ENCODE measurements at regions not wholly inside any gene's neighbourhood (a gene's known extent, or its start where the extent isn't known, plus 50 kb on each side); places are given as distances from the start of the nearest gene placed in this dataset.

GRCh38 chr3:15973414-15973813, 175.6 kb upstream of the ANKRD28 start:
- Histone ChIP-seq H3K36me3 (no peaks in the 10 kb centered on the region), H3K4me3 (no peak overlapping the region), H3K4me1 (no peaks in the 10 kb centered on the region), H3K9me3 (no peaks in the 10 kb centered on the region), H3K27me3 (no peaks in the 10 kb centered on the region), H3K27ac (no peak overlapping the region)
- intact Hi-C loops (cut with DNase I; ENCODE audit: low total_unique reads) = no loop called here
- no peak for DNase-seq
- no peak for TF ChIP-seq CTCF (IDR thresholded peaks at IDR 0.05)

- DNase-seq = no peak
- no peak for TF ChIP-seq CTCF (IDR thresholded peaks at IDR 0.05)
These were observed 176.2 kb upstream of the ANKRD28 start for GRCh38 chr3:15973940-15974339.

GRCh38 chr3:15974647-15975046, 176.9 kb upstream of the ANKRD28 start:
- Histone ChIP-seq H3K27me3 (no peaks in the 10 kb centered on the region), H3K27ac (no peak overlapping the region), H3K4me3 (no peak overlapping the region), H3K36me3 (no peaks in the 10 kb centered on the region), H3K9me3 (no peaks in the 10 kb centered on the region), H3K4me1 (no peaks in the 10 kb centered on the region)
- no peak for TF ChIP-seq CTCF (IDR thresholded peaks at IDR 0.05)
- DNase-seq = no peak
- intact Hi-C loops (cut with DNase I; ENCODE audit: low total_unique reads) = no loop called here

More at GRCh38 chr3:15973940-15974339, 176.2 kb upstream of the ANKRD28 start:
- Histone ChIP-seq H3K4me1 (no peaks in the 10 kb centered on the region), H3K9me3 (no peaks in the 10 kb centered on the region), H3K4me3 (no peak overlapping the region), H3K36me3 (no peaks in the 10 kb centered on the region), H3K27ac (no peak overlapping the region), H3K27me3 (no peaks in the 10 kb centered on the region)
- intact Hi-C loops (cut with DNase I; ENCODE audit: low total_unique reads) = no loop called here

GRCh38 chr3:15976524-15976923, 178.7 kb upstream of the ANKRD28 start:
- Histone ChIP-seq H3K9me3 (no peaks in the 10 kb centered on the region), H3K4me1 (no peaks in the 10 kb centered on the region), H3K4me3 (no peak overlapping the region), H3K27ac (no peak overlapping the region), H3K36me3 (no peaks in the 10 kb centered on the region), H3K27me3 (no peaks in the 10 kb centered on the region)
- TF ChIP-seq CTCF (IDR thresholded peaks at IDR 0.05) = no peak
- intact Hi-C loops (cut with DNase I; ENCODE audit: low total_unique reads) = no loop called here
- DNase-seq = no peak

- intact Hi-C loops (cut with DNase I; ENCODE audit: low total_unique reads) = no loop called here
- Histone ChIP-seq H3K4me1 (no peaks in the 10 kb centered on the region), H3K4me3 (no peak overlapping the region), H3K9me3 (no peaks in the 10 kb centered on the region), H3K27ac (no peak overlapping the region), H3K36me3 (no peaks in the 10 kb centered on the region), H3K27me3 (no peaks in the 10 kb centered on the region)
- DNase-seq = no peak
- TF ChIP-seq CTCF (IDR thresholded peaks at IDR 0.05) = no peak
These were observed 179.3 kb upstream of the ANKRD28 start for GRCh38 chr3:15977090-15977489.

- DNase-seq = no peak
- TF ChIP-seq CTCF (IDR thresholded peaks at IDR 0.05) = no peak
- Histone ChIP-seq H3K4me3 (no peak overlapping the region), H3K27ac (no peak overlapping the region), H3K4me1 (no peaks in the 10 kb centered on the region), H3K9me3 (no peaks in the 10 kb centered on the region), H3K36me3 (no peaks in the 10 kb centered on the region), H3K27me3 (no peaks in the 10 kb centered on the region)
- intact Hi-C loops (cut with DNase I; ENCODE audit: low total_unique reads) = no loop called here
These were observed 179.9 kb upstream of the ANKRD28 start for GRCh38 chr3:15977598-15978232.
